H1 (cell line): ENCODE measurements at regions not wholly inside any gene's neighbourhood (a gene's known extent, or its start where the extent isn't known, plus 50 kb on each side); places are given as distances from the start of the nearest gene placed in this dataset.

Source experiments
- CTCF ChIA-PET: fragments of 300-600 bp; sonication (Branson Sonifier 250); formaldehyde crosslinking; loops from one replicate; lab custom pipeline; 2021; ENCODE audit not compliant: partially characterized antibody; lab: Charles Lee
- POLR2A ChIA-PET: fragments of 300-600 bp; sonication (Branson Sonifier 250); formaldehyde crosslinking; loops from one replicate; lab custom pipeline; 2021; ENCODE audit warnings: inconsistent platforms; ENCODE audit not compliant: partially characterized antibody; lab: Charles Lee
- DNase-seq, 2 experiments: peaks; one replicate each; pipeline versions ENCODE4 v3.0.0 to v3.0.0-alpha.2; 2010 to 2022; ENCODE audit warnings: low spot score in 2 of 2, low read depth in 1 of 2, mixed read lengths in 1 of 2
- FAIRE-seq: peaks from 2 replicates; lab custom pipeline; 2011; peaks lifted over from hg19 to GRCh38; lab: Jason Lieb, UNC
- H2AFZ ChIP-seq: 2 replicates; pipeline ENCODE4 v1.8.1; 2012; ENCODE audit warnings: low read length, inconsistent platforms
- H2AK5ac ChIP-seq: 2 replicates; pipeline ENCODE4 v1.6.1; 2013; ENCODE audit warnings: low read depth, low read length
- H2BK120ac ChIP-seq: replicated peaks from 2 replicates; pipeline ENCODE3; 2013; ENCODE audit warnings: low read depth, low read length, inconsistent platforms
- H2BK12ac ChIP-seq: 2 replicates; pipeline ENCODE4 v1.6.1; 2013; ENCODE audit warnings: low read depth, low read length
- H2BK15ac ChIP-seq: 2 replicates; pipeline ENCODE4 v1.6.1; 2013; ENCODE audit warnings: low read length
- H2BK20ac ChIP-seq: 2 replicates; pipeline ENCODE4 v1.6.1; 2013; ENCODE audit warnings: low read length
- H2BK5ac ChIP-seq: 2 replicates; pipeline ENCODE4 v1.6.1; 2013; ENCODE audit warnings: low read depth, low read length
- H3K14ac ChIP-seq: 2 replicates; pipeline ENCODE4 v1.6.1; 2013; ENCODE audit warnings: inconsistent platforms; ENCODE audit not compliant: insufficient read length
- H3K18ac ChIP-seq: 2 replicates; pipeline ENCODE4 v1.6.1; 2013; ENCODE audit warnings: low read length; ENCODE audit errors: extremely low read depth
- H3K23ac ChIP-seq: 2 replicates; pipeline ENCODE4 v1.6.1; 2013; ENCODE audit warnings: inconsistent platforms; ENCODE audit not compliant: insufficient read length
- H3K23me2 ChIP-seq: 2 replicates; pipeline ENCODE4 v1.6.1; 2013; ENCODE audit warnings: low read depth, low read length
- H3K27ac ChIP-seq: 2 replicates; pipeline ENCODE4 v1.6.1; 2011; ENCODE audit warnings: low read depth, low read length, inconsistent platforms
- H3K27me3 ChIP-seq, 4 experiments: replicated peaks in 1 of 4; 1 replicate in 1 of 4; 2 replicates in 3 of 4; pipeline versions ENCODE4 v1.6.1 to v1.8.1; 2011 to 2013; ENCODE audit warnings: low read length in 3 of 4, mild to moderate bottlenecking in 3 of 4, inconsistent platforms in 2 of 4, mixed read lengths in 2 of 4, moderate library complexity in 1 of 4; ENCODE audit not compliant: control insufficient read depth in 3 of 4, insufficient read depth in 3 of 4; ENCODE audit errors: extremely low read depth in 1 of 4
- H3K36me3 ChIP-seq, 4 experiments: 2 replicates each; pipeline versions ENCODE4 v1.6.1 to v1.8.1; 2011 to 2013; ENCODE audit warnings: mild to moderate bottlenecking in 4 of 4, low read length in 3 of 4, moderate library complexity in 2 of 4, control low read depth in 1 of 4, inconsistent platforms in 1 of 4; ENCODE audit not compliant: insufficient read depth in 4 of 4, control insufficient read depth in 2 of 4
- H3K4ac ChIP-seq: replicated peaks from 2 replicates; pipeline ENCODE3; 2013; ENCODE audit warnings: low read length, low read depth, mixed read lengths, inconsistent platforms; ENCODE audit not compliant: insufficient read length
- H3K4me1 ChIP-seq, 4 experiments: replicated peaks in 1 of 4; 1 replicate in 1 of 4; 2 replicates in 3 of 4; pipeline versions ENCODE4 v1.6.1 to v1.8.1; 2011 to 2013; ENCODE audit warnings: low read length in 3 of 4, inconsistent platforms in 2 of 4, mixed read lengths in 1 of 4; ENCODE audit not compliant: insufficient read depth in 4 of 4, control insufficient read depth in 3 of 4
- H3K4me2 ChIP-seq, 2 experiments: 2 replicates each; pipeline versions ENCODE4 v1.6.1 to v1.8.1; 2011 to 2013; ENCODE audit warnings: low read depth in 2 of 2, low read length in 2 of 2, control low read depth in 1 of 2, inconsistent platforms in 1 of 2, mild to moderate bottlenecking in 1 of 2; ENCODE audit not compliant: insufficient read depth in 1 of 2
- H3K4me3 ChIP-seq, 4 experiments: fragments of 200-600, 300-600 bp in 1 of 4; sonication (generic), shearing (Covaris generic), sonication (Bioruptor Twin) in 1 of 4; 2 replicates each; pipeline versions ENCODE4 v1.5.1 to v1.8.1; 2011 to 2016; ENCODE audit warnings: low read length in 4 of 4, low read depth in 3 of 4, control low read depth in 2 of 4, inconsistent platforms in 2 of 4, mild to moderate bottlenecking in 2 of 4, mixed read lengths in 1 of 4, moderate library complexity in 1 of 4; ENCODE audit not compliant: insufficient read depth in 2 of 4; ENCODE audit errors: extremely low read depth in 1 of 4
- H3K56ac ChIP-seq: replicated peaks from 2 replicates; pipeline ENCODE3; 2013; ENCODE audit warnings: low read depth, mild to moderate bottlenecking, mixed read lengths, low read length, inconsistent platforms; ENCODE audit not compliant: insufficient read length
- H3K79me1 ChIP-seq: 2 replicates; pipeline ENCODE4 v1.6.1; 2013; ENCODE audit warnings: low read depth, low read length, control low read depth
- H3K79me2 ChIP-seq, 2 experiments: 2 replicates each; pipeline versions ENCODE4 v1.6.1 to v1.8.1; 2012 to 2013; ENCODE audit warnings: low read length in 2 of 2, mild to moderate bottlenecking in 2 of 2, inconsistent platforms in 1 of 2; ENCODE audit not compliant: insufficient read depth in 2 of 2, control insufficient read depth in 1 of 2
- H3K9ac ChIP-seq, 4 experiments: replicated peaks in 1 of 4; 1 replicate in 1 of 4; 2 replicates in 3 of 4; pipeline versions ENCODE4 v1.6.1 to v1.8.1; 2011 to 2013; ENCODE audit warnings: low read depth in 3 of 4, low read length in 3 of 4, control low read depth in 2 of 4, mild to moderate bottlenecking in 2 of 4, moderate library complexity in 2 of 4, inconsistent platforms in 1 of 4; ENCODE audit errors: extremely low read depth in 1 of 4
- H3K9me3 ChIP-seq, 2 experiments: 2 replicates each; pipeline versions ENCODE4 v1.6.1 to v1.8.1; 2012 to 2013; ENCODE audit warnings: mild to moderate bottlenecking in 2 of 2, moderate library complexity in 2 of 2, control low read depth in 1 of 2, inconsistent platforms in 1 of 2, low read depth in 1 of 2, low read length in 1 of 2, mixed read lengths in 1 of 2; ENCODE audit not compliant: insufficient read depth in 2 of 2
- H4K20me1 ChIP-seq, 2 experiments: replicated peaks in 1 of 2; 2 replicates each; pipeline versions ENCODE3 to v1.8.1; 2011 to 2013; ENCODE audit warnings: inconsistent platforms in 2 of 2, low read length in 2 of 2, mild to moderate bottlenecking in 1 of 2; ENCODE audit not compliant: insufficient read depth in 2 of 2, control insufficient read depth in 1 of 2
- H4K5ac ChIP-seq: 2 replicates; pipeline ENCODE4 v1.6.1; 2013; ENCODE audit warnings: low read length, low read depth, mixed read lengths, inconsistent platforms; ENCODE audit not compliant: insufficient read length
- H4K8ac ChIP-seq: 2 replicates; pipeline ENCODE4 v1.8.0; 2013; ENCODE audit warnings: mild to moderate bottlenecking, moderate library complexity, low read length, inconsistent platforms; ENCODE audit not compliant: insufficient read depth; ENCODE audit errors: extremely low read depth
- H4K91ac ChIP-seq: replicated peaks from 2 replicates; pipeline ENCODE3; 2013; ENCODE audit warnings: low read length, mixed read lengths, inconsistent platforms; ENCODE audit not compliant: insufficient read length
- CEBPB ChIP-seq: IDR thresholded peaks from 2 replicates; pipeline ENCODE4 v1.6.1; 2012; ENCODE audit warnings: low read depth, low read length
- E2F6 ChIP-seq: IDR thresholded peaks from 2 replicates; pipeline ENCODE4 v1.6.1; 2012; ENCODE audit warnings: inconsistent platforms
- EZH2 ChIP-seq: fragments of 200-600 bp; sonication (generic); IDR thresholded peaks from 2 replicates; pipeline ENCODE4 v1.7.1; 2012; ENCODE audit warnings: low read depth, mild to moderate bottlenecking, moderate library complexity, low read length, inconsistent platforms; ENCODE audit not compliant: severe bottlenecking
- FOSL1 ChIP-seq: IDR thresholded peaks from 2 replicates; pipeline ENCODE4 v1.6.1; 2011; ENCODE audit warnings: mild to moderate bottlenecking, low read depth, low read length, moderate library complexity; ENCODE audit not compliant: insufficient read depth
- KDM4A ChIP-seq: IDR thresholded peaks from one replicate; pipeline ENCODE4 v1.7.1; 2012; ENCODE audit warnings: low read depth, mild to moderate bottlenecking, moderate library complexity, low read length, inconsistent platforms; ENCODE audit not compliant: severe bottlenecking
- NANOG ChIP-seq: IDR thresholded peaks from 2 replicates; pipeline ENCODE4 v1.6.1; 2011; ENCODE audit warnings: low read length, low read depth, mild to moderate bottlenecking, inconsistent platforms; ENCODE audit not compliant: insufficient read depth, poor library complexity, severe bottlenecking
- RFX5 ChIP-seq: IDR thresholded peaks from 2 replicates; pipeline ENCODE4 v1.6.1; 2011; ENCODE audit warnings: low read depth, low read length, improper control_type of control experiment, borderline replicate concordance
- SAP30 ChIP-seq: fragments of 300-600 bp; sonication (generic); IDR thresholded peaks from 2 replicates; pipeline ENCODE4 v1.7.1; 2012; ENCODE audit warnings: low read length, moderate library complexity, mild to moderate bottlenecking, inconsistent platforms; ENCODE audit not compliant: insufficient read depth, insufficient replicate concordance
- SP2 ChIP-seq: IDR thresholded peaks from 2 replicates; pipeline ENCODE4 v1.6.1; 2012; ENCODE audit warnings: mild to moderate bottlenecking, low read length, inconsistent platforms
- SP4 ChIP-seq: IDR thresholded peaks from 2 replicates; pipeline ENCODE4 v1.6.1; 2012; ENCODE audit warnings: low read length, inconsistent platforms
- SUZ12 ChIP-seq: fragments of 200-600 bp; sonication (generic); IDR thresholded peaks from 2 replicates; pipeline ENCODE4 v1.6.1; 2012; ENCODE audit warnings: mild to moderate bottlenecking, inconsistent platforms, low read length, moderate library complexity, mixed read lengths
- TAF7 ChIP-seq: optimal IDR thresholded peaks from 2 replicates; pipeline ENCODE3; 2011; ENCODE audit warnings: low read depth, mild to moderate bottlenecking, inconsistent platforms, low read length, moderate library complexity, borderline replicate concordance
- YY1 ChIP-seq: IDR thresholded peaks from 2 replicates; pipeline ENCODE4 v1.6.1; 2011; ENCODE audit warnings: low read depth, mild to moderate bottlenecking, low read length
- ZNF274 ChIP-seq: IDR thresholded peaks from 2 replicates; pipeline ENCODE4 v1.7.0; 2012; ENCODE audit warnings: low read length, borderline replicate concordance; ENCODE audit errors: extremely low read depth
- WGBS, 2 experiments: shearing (Covaris generic) in 1 of 2; methylation state at CpG; one replicate each; pipeline versions ENCODE4 v1.1.6 to v1.1.7; 2013 to 2015; ENCODE audit warnings: low lambda C conversion rate in 2 of 2, mixed read lengths in 2 of 2, inconsistent platforms in 1 of 2, low coverage in 1 of 2, missing lambda C conversion rate in 1 of 2; ENCODE audit not compliant: insufficient replicate concordance in 2 of 2, insufficient coverage in 1 of 2, insufficient read length in 1 of 2; ENCODE audit errors: extremely low coverage in 1 of 2, missing lambda C conversion rate in 1 of 2; 5-methylcytosine and 5-hydroxymethylcytosine counted together

DNA sequence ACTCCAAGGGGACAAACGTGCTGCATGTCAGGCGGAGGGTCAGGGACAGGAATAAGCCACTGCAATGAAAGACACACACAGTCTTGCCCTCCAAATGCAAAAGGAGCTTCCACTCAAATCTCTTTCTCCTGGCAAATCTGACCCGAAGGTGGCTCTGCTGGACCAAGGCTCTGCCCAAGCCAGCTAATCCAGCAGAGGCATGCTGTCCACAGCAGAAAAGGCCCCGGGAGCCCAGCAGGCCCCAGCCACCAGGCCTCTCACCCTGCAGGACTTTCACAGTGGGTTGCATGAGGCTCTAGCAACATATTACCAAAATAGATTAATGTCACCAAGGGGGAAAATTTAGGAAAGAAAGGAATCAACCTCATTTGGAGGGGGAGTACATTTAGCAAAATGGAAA, 628.6 kb downstream of the BCOR start:
- H2BK15ac ChIP-seq = no peak overlapping the region
- H2BK120ac ChIP-seq = no peak overlapping the region
- no peak overlapping the region for H3K9ac ChIP-seq
- no peaks in the 10 kb centered on the region for H4K20me1 ChIP-seq
- no peak overlapping the region for H4K91ac ChIP-seq
- H3K4me1 ChIP-seq = no peaks in the 10 kb centered on the region
- POLR2A ChIA-PET = no interaction called here
- no peak overlapping the region for H2BK20ac ChIP-seq
- FAIRE-seq (no peak), DNase-seq (no peak)
- H4K5ac ChIP-seq = no peak overlapping the region
- no peak overlapping the region for H2AK5ac ChIP-seq
- no peak overlapping the region for H3K4me3 ChIP-seq
- H3K23me2 ChIP-seq = no peaks in the 10 kb centered on the region
- H3K79me1 ChIP-seq = no peaks in the 10 kb centered on the region
- H2AFZ ChIP-seq = no peak overlapping the region
- H2BK12ac ChIP-seq = no peak overlapping the region
- H3K79me2 ChIP-seq = no peaks in the 10 kb centered on the region
- H3K4me2 ChIP-seq = no peak overlapping the region
- H3K9me3 ChIP-seq = no peaks in the 10 kb centered on the region
- H3K36me3 ChIP-seq = no peaks in the 10 kb centered on the region
- H3K23ac ChIP-seq = no peak overlapping the region
- H3K27me3 ChIP-seq = no peaks in the 10 kb centered on the region
- no peak overlapping the region for H4K8ac ChIP-seq
- H3K56ac ChIP-seq = no peak overlapping the region
- CTCF ChIA-PET = interaction anchor here (0.9 kb wide), 1 partner anchor 42 kb away, joined by 3 read pairs; no protein-coding TSS in a partner anchor
- no peak overlapping the region for H3K18ac ChIP-seq
- no peak overlapping the region for H3K14ac ChIP-seq
- WGBS, 2 experiments = 65% methylated on average over 4 of the region's 4 CpGs; no CpG with 5 or more reads in 1 of the 2 experiments
- H3K4ac ChIP-seq = no peak overlapping the region
- H2BK5ac ChIP-seq = no peak overlapping the region
- no peak overlapping the region for H3K27ac ChIP-seq
- TF ChIP-seq KDM4A (no peak), SAP30 (no peak), E2F6 (no peak), SUZ12 (no peak), FOSL1 (no peak), YY1 (no peak), CEBPB (no peak), SP2 (no peak), SP4 (no peak), TAF7 (no peak), NANOG (no peak), ZNF274 (no peak), RFX5 (no peak), EZH2 (no peak)
